ENCODE measurements at regions not wholly inside any gene's neighbourhood (a gene's known extent, or its start where the extent isn't known, plus 50 kb on each side); places are given as distances from the start of the nearest gene placed in this dataset.

GRCh38 chr2:217366966-217367365 lies 507.1 kb upstream of the TNP1 start:
- Histone ChIP-seq H3K27ac (ENCODE audit: low read depth, low read length) (no peak overlapping the region), H3K9me2 (replicated peaks; ENCODE audit: control insufficient read depth, low read length) (no peaks in the 10 kb centered on the region), H3K9me3 (ENCODE audit: control insufficient read depth, insufficient read depth, low read length) (no peaks in the 10 kb centered on the region), H4K20me1 (ENCODE audit: control insufficient read depth, insufficient read depth, low read depth, low read length) (no peaks in the 10 kb centered on the region), H3K4me1 (ENCODE audit: control insufficient read depth, low read length) (no peaks in the 10 kb centered on the region), H3F3A (ENCODE audit: control insufficient read depth, insufficient read depth) (no peaks in the 10 kb centered on the region), H3K36me3 (ENCODE audit: control insufficient read depth, low read length) (no peaks in the 10 kb centered on the region), H3K4me2 (ENCODE audit: low read length) (no peak overlapping the region), H3K4me3 (ENCODE audit: low read length) (no peak overlapping the region), H3K79me2 (ENCODE audit: control insufficient read depth, low read length) (no peaks in the 10 kb centered on the region), H3K27me3 (ENCODE audit: control insufficient read depth, low read length) (peaks cover 7% of the 10 kb centered on the region; the same call in 1 of the 2 replicates)
- TF ChIP-seq, protein P1, sequence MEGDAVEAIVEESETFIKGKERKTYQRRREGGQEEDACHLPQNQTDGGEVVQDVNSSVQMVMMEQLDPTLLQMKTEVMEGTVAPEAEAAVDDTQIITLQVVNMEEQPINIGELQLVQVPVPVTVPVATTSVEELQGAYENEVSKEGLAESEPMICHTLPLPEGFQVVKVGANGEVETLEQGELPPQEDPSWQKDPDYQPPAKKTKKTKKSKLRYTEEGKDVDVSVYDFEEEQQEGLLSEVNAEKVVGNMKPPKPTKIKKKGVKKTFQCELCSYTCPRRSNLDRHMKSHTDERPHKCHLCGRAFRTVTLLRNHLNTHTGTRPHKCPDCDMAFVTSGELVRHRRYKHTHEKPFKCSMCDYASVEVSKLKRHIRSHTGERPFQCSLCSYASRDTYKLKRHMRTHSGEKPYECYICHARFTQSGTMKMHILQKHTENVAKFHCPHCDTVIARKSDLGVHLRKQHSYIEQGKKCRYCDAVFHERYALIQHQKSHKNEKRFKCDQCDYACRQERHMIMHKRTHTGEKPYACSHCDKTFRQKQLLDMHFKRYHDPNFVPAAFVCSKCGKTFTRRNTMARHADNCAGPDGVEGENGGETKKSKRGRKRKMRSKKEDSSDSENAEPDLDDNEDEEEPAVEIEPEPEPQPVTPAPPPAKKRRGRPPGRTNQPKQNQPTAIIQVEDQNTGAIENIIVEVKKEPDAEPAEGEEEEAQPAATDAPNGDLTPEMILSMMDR (IDR thresholded peaks at IDR 0.05; ENCODE audit: low read depth, low read length, poor library complexity, severe bottlenecking), result no peak
- TF ChIP-seq EZH2phosphoT487 (IDR thresholded peaks at IDR 0.05; ENCODE audit: borderline replicate concordance, low read length), result no peak

DNA sequence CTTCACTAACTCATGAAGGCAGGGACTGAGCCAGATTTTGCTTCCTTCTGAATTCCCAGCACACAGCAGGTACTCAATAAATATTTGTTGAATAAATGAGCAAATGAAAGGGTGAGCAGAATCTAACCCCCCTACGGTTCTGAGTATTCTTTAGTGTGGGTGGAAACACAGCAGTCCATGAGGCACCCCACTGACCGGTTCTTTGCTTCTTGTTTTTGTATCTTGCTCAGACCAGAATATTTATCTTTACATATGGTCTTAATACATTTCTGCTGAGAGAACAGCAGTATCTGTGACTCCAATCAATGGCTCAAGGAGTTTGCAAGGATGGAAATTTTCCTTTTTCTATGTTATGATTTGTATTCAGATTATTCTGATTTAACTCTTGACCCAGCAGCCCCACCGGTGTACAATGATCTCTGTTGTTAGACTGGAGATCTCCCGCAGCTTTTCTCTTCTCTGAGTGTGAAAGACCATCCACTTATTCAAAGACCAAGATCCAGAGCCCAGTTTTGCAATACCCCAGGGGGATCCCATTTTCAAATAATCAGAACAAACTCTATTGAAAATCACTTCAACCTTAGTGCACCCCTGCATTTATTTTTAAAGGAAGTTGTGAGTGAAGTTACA lies 506.5 kb upstream of the TNP1 start:
- Histone ChIP-seq H3K9me2 (replicated peaks; ENCODE audit: control insufficient read depth, low read length) (no peaks in the 10 kb centered on the region), H3K36me3 (ENCODE audit: control insufficient read depth, low read length) (no peaks in the 10 kb centered on the region), H3K79me2 (ENCODE audit: control insufficient read depth, low read length) (no peaks in the 10 kb centered on the region), H3K4me2 (ENCODE audit: low read length) (no peak overlapping the region), H3K27ac (ENCODE audit: low read depth, low read length) (no peak overlapping the region), H3K9me3 (ENCODE audit: control insufficient read depth, insufficient read depth, low read length) (no peaks in the 10 kb centered on the region), H3K27me3 (ENCODE audit: control insufficient read depth, low read length) (peaks cover 7% of the 10 kb centered on the region; the same call in 1 of the 2 replicates), H4K20me1 (ENCODE audit: control insufficient read depth, insufficient read depth, low read depth, low read length) (no peaks in the 10 kb centered on the region), H3K4me1 (ENCODE audit: control insufficient read depth, low read length) (no peaks in the 10 kb centered on the region), H3K4me3 (ENCODE audit: low read length) (no peak overlapping the region), H3F3A (ENCODE audit: control insufficient read depth, insufficient read depth) (no peaks in the 10 kb centered on the region)
- TF ChIP-seq EZH2phosphoT487 (IDR thresholded peaks at IDR 0.05; ENCODE audit: borderline replicate concordance, low read length), result no peak
- TF ChIP-seq, protein P1 (IDR thresholded peaks at IDR 0.05; ENCODE audit: low read depth, low read length, poor library complexity, severe bottlenecking), result no peak

- Histone ChIP-seq H3K27ac (ENCODE audit: low read depth, low read length) (no peak overlapping the region), H3K4me3 (ENCODE audit: low read length) (no peak overlapping the region), H3K4me2 (ENCODE audit: low read length) (no peak overlapping the region), H3K36me3 (ENCODE audit: control insufficient read depth, low read length) (no peaks in the 10 kb centered on the region), H3K9me2 (replicated peaks; ENCODE audit: control insufficient read depth, low read length) (no peaks in the 10 kb centered on the region), H3K9me3 (ENCODE audit: control insufficient read depth, insufficient read depth, low read length) (no peaks in the 10 kb centered on the region), H3F3A (ENCODE audit: control insufficient read depth, insufficient read depth) (no peaks in the 10 kb centered on the region), H3K79me2 (ENCODE audit: control insufficient read depth, low read length) (no peaks in the 10 kb centered on the region), H3K4me1 (ENCODE audit: control insufficient read depth, low read length) (no peaks in the 10 kb centered on the region), H3K27me3 (ENCODE audit: control insufficient read depth, low read length) (peaks cover 7% of the 10 kb centered on the region; the same call in 1 of the 2 replicates), H4K20me1 (ENCODE audit: control insufficient read depth, insufficient read depth, low read depth, low read length) (no peaks in the 10 kb centered on the region)
- TF ChIP-seq, protein P1 (IDR thresholded peaks at IDR 0.05; ENCODE audit: low read depth, low read length, poor library complexity, severe bottlenecking), result no peak
- TF ChIP-seq EZH2phosphoT487 (IDR thresholded peaks at IDR 0.05; ENCODE audit: borderline replicate concordance, low read length), result no peak
These were observed 505.8 kb upstream of the TNP1 start for GRCh38 chr2:217365656-217366055.

Data from DOHH2 (cell line).